OCI-LY1 (cell line): ENCODE measurements at regions not wholly inside any gene's neighbourhood (a gene's known extent, or its start where the extent isn't known, plus 50 kb on each side); places are given as distances from the start of the nearest gene placed in this dataset.
"Not testable (repeated sequence)": the region's sequence is repeated elsewhere in the genome, so short reads cannot be mapped to it uniquely, and the experiment has no call there.

Experiments used
- H2AFZ ChIP-seq: fragments of 200-600 bp; sonication (generic), shearing (Covaris generic); 2 replicates; pipeline ENCODE4 v1.6.0; 2014; ENCODE audit warnings: antibody characterized with exemption, mild to moderate bottlenecking, low read length
- H3F3A ChIP-seq: fragments of 200-600 bp; sonication (generic), shearing (Covaris generic); 2 replicates; pipeline ENCODE4 v1.6.0; 2014; ENCODE audit warnings: mild to moderate bottlenecking, antibody characterized with exemption, low read length, moderate library complexity; ENCODE audit not compliant: insufficient read depth
- H3K27ac ChIP-seq: fragments of 200-600 bp; sonication (generic); 2 replicates; pipeline ENCODE4 v1.5.1; 2014; ENCODE audit warnings: low read length, mixed run types, mild to moderate bottlenecking, low read depth; ENCODE audit not compliant: poor library complexity, severe bottlenecking
- H3K27me3 ChIP-seq: fragments of 200-600 bp; sonication (generic); 2 replicates; pipeline ENCODE4 v1.6.0; 2014; ENCODE audit warnings: antibody characterized with exemption, mild to moderate bottlenecking, low read length, moderate library complexity; ENCODE audit not compliant: insufficient read depth
- H3K36me3 ChIP-seq: fragments of 200-600 bp; sonication (generic); 2 replicates; pipeline ENCODE4 v1.6.1; 2014; ENCODE audit warnings: mild to moderate bottlenecking, antibody characterized with exemption, low read length, moderate library complexity, mixed read lengths; ENCODE audit not compliant: insufficient read depth
- H3K4me1 ChIP-seq: fragments of 200-600 bp; sonication (generic); 2 replicates; pipeline ENCODE4 v1.5.1; 2014; ENCODE audit warnings: mild to moderate bottlenecking, low read length, moderate library complexity; ENCODE audit not compliant: insufficient read depth, severe bottlenecking
- H3K4me2 ChIP-seq: fragments of 200-600 bp; sonication (generic), shearing (Covaris generic); 2 replicates; pipeline ENCODE4 v1.6.1; 2014; ENCODE audit warnings: low read length
- H3K4me3 ChIP-seq: fragments of 200-600 bp; sonication (generic); 2 replicates; pipeline ENCODE4 v1.5.1; 2014; ENCODE audit warnings: low read length, low read depth, mild to moderate bottlenecking, mixed read lengths; ENCODE audit not compliant: poor library complexity, severe bottlenecking
- H3K79me2 ChIP-seq: fragments of 200-600 bp; shearing (Covaris generic); 2 replicates; pipeline ENCODE4 v1.6.1; 2016; ENCODE audit warnings: mixed run types, low read length, mixed read lengths; ENCODE audit not compliant: insufficient read depth
- H3K9ac ChIP-seq: fragments of 200-600 bp; sonication (generic), shearing (Covaris generic); 2 replicates; pipeline ENCODE4 v1.6.1; 2014; ENCODE audit warnings: mild to moderate bottlenecking, low read length, mixed read lengths
- H3K9me2 ChIP-seq: fragments of 200-600 bp; sonication (generic), shearing (Covaris generic); 2 replicates; pipeline ENCODE4 v1.6.1; 2014; ENCODE audit warnings: low read depth, mild to moderate bottlenecking, low read length, mixed read lengths
- H3K9me3 ChIP-seq: fragments of 200-600 bp; shearing (Covaris generic); 2 replicates; pipeline ENCODE4 v1.6.1; 2014; ENCODE audit warnings: low read length, mixed read lengths
- H4K20me1 ChIP-seq: fragments of 200-600 bp; sonication (generic), shearing (Covaris generic); 2 replicates; pipeline ENCODE4 v1.6.0; 2016; ENCODE audit warnings: mild to moderate bottlenecking, low read length; ENCODE audit not compliant: insufficient read depth
- CTCF ChIP-seq: fragments of 200-600 bp; sonication (generic), shearing (Covaris generic); IDR thresholded peaks from 2 replicates; pipeline ENCODE4 v1.5.1; 2017; ENCODE audit warnings: mild to moderate bottlenecking, antibody characterized with exemption, low read length, moderate library complexity, mixed read lengths
- EZH2 ChIP-seq: fragments of 200-600 bp; sonication (generic), shearing (Covaris generic); IDR thresholded peaks from 2 replicates; pipeline ENCODE4 v1.8.0; 2017; ENCODE audit warnings: borderline replicate concordance, mixed run types, mild to moderate bottlenecking, antibody characterized with exemption, low read length, moderate library complexity, mixed read lengths

GRCh38 chr3:75951941-75952340 lies 166.6 kb upstream of the ZNF717 start:
- Histone ChIP-seq H3K4me1 (no peaks in the 10 kb centered on the region), H4K20me1 (no peaks in the 10 kb centered on the region), H3K79me2 (no peaks in the 10 kb centered on the region), H3K4me3 (no peak overlapping the region), H3K9me2 (no peaks in the 10 kb centered on the region), H3K9me3 (no peaks in the 10 kb centered on the region), H3F3A (no peaks in the 10 kb centered on the region), H3K9ac (no peak overlapping the region), H3K4me2 (no peak overlapping the region), H3K27me3 (no peaks in the 10 kb centered on the region), H3K36me3 (no peaks in the 10 kb centered on the region), H2AFZ (no peak overlapping the region), H3K27ac (no peak overlapping the region)
- TF ChIP-seq EZH2 = no peak
- TF ChIP-seq CTCF = no peak

- H3K4me3 ChIP-seq, H3K9me2 ChIP-seq, H3K9ac ChIP-seq, H3K79me2 ChIP-seq, H3F3A ChIP-seq, H3K27ac ChIP-seq, H3K4me1 ChIP-seq, H3K36me3 ChIP-seq, H3K27me3 ChIP-seq, H3K4me2 ChIP-seq, H2AFZ ChIP-seq, H3K9me3 ChIP-seq, H4K20me1 ChIP-seq: not testable (repeated sequence)
Observed at GRCh38 chr3:75960031-75960430, 174.7 kb upstream of the ZNF717 start.

GRCh38 chr3:75962054-75962453 lies 176.7 kb upstream of the ZNF717 start:
- H3K9me3 ChIP-seq, H3K9ac ChIP-seq, H3K79me2 ChIP-seq, H3K36me3 ChIP-seq, H2AFZ ChIP-seq, H3F3A ChIP-seq, H3K9me2 ChIP-seq, H3K4me1 ChIP-seq, H3K4me3 ChIP-seq, H3K4me2 ChIP-seq, H3K27ac ChIP-seq, H3K27me3 ChIP-seq, H4K20me1 ChIP-seq: not testable (repeated sequence)

GRCh38 chr3:75967071-75967470 lies 181.7 kb upstream of the ZNF717 start:
- no peaks in the 10 kb centered on the region for H3K27me3 ChIP-seq
- no peaks in the 10 kb centered on the region for H3K4me1 ChIP-seq
- no peaks in the 10 kb centered on the region for H3K9me2 ChIP-seq
- H3K9ac ChIP-seq = no peak overlapping the region
- no peaks in the 10 kb centered on the region for H3K36me3 ChIP-seq
- TF ChIP-seq CTCF (no peak), EZH2 (no peak)
- H2AFZ ChIP-seq = no peak overlapping the region
- H3K4me2 ChIP-seq = no peak overlapping the region
- H3K9me3 ChIP-seq = no peaks in the 10 kb centered on the region
- no peaks in the 10 kb centered on the region for H3K79me2 ChIP-seq
- no peaks in the 10 kb centered on the region for H4K20me1 ChIP-seq
- H3F3A ChIP-seq = no peaks in the 10 kb centered on the region
- no peak overlapping the region for H3K27ac ChIP-seq
- H3K4me3 ChIP-seq = no peak overlapping the region
